Liver (tissue), 3 donors: ENCODE measurements at regions not wholly inside any gene's neighbourhood (a gene's known extent, or its start where the extent isn't known, plus 50 kb on each side); places are given as distances from the start of the nearest gene placed in this dataset.

Experiments used
- CTCF ChIP-seq: fragments of 150-350 bp; IDR thresholded peaks from 2 replicates; pipeline ENCODE4 v1.5.1; 2017; ENCODE audit warnings: improper control_type of control experiment, low read depth, low read length; ENCODE audit not compliant: missing input control
- RAD21 ChIP-seq, 2 donors: IDR thresholded peaks; 2 replicates each; pipeline ENCODE4 v1.6.1; 2016; ENCODE audit warnings: antibody characterized with exemption in 2 of 2, mild to moderate bottlenecking in 2 of 2
- YY1 ChIP-seq: IDR thresholded peaks from 2 replicates; pipeline ENCODE4 v1.6.1; 2016; ENCODE audit warnings: antibody characterized with exemption, mild to moderate bottlenecking
- TF ChIP-seq, protein P1 (sequence below): IDR thresholded peaks from 2 replicates; pipeline ENCODE4 v1.6.1; 2016; ENCODE audit warnings: antibody characterized with exemption, mild to moderate bottlenecking
- TF ChIP-seq, protein P2 (sequence below): IDR thresholded peaks from 2 replicates; pipeline ENCODE4 v1.6.1; 2016; ENCODE audit warnings: antibody characterized with exemption
- donor health status: healthy.
- donor health status: healthy.

- TF ChIP-seq YY1 (no peak), CTCF (no peak), RAD21 (IDR thresholded peaks at IDR 0.05) (no peak)
- TF ChIP-seq, protein P1, sequence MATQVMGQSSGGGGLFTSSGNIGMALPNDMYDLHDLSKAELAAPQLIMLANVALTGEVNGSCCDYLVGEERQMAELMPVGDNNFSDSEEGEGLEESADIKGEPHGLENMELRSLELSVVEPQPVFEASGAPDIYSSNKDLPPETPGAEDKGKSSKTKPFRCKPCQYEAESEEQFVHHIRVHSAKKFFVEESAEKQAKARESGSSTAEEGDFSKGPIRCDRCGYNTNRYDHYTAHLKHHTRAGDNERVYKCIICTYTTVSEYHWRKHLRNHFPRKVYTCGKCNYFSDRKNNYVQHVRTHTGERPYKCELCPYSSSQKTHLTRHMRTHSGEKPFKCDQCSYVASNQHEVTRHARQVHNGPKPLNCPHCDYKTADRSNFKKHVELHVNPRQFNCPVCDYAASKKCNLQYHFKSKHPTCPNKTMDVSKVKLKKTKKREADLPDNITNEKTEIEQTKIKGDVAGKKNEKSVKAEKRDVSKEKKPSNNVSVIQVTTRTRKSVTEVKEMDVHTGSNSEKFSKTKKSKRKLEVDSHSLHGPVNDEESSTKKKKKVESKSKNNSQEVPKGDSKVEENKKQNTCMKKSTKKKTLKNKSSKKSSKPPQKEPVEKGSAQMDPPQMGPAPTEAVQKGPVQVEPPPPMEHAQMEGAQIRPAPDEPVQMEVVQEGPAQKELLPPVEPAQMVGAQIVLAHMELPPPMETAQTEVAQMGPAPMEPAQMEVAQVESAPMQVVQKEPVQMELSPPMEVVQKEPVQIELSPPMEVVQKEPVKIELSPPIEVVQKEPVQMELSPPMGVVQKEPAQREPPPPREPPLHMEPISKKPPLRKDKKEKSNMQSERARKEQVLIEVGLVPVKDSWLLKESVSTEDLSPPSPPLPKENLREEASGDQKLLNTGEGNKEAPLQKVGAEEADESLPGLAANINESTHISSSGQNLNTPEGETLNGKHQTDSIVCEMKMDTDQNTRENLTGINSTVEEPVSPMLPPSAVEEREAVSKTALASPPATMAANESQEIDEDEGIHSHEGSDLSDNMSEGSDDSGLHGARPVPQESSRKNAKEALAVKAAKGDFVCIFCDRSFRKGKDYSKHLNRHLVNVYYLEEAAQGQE, result no peak
- TF ChIP-seq, protein P2, sequence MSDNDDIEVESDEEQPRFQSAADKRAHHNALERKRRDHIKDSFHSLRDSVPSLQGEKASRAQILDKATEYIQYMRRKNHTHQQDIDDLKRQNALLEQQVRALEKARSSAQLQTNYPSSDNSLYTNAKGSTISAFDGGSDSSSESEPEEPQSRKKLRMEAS, result no peak
Measured at GRCh38 chr2:199612509-199613130, 154.9 kb upstream of the SATB2 start.
